Body of pancreas (tissue), 4 donors: ENCODE measurements at regions not wholly inside any gene's neighbourhood (a gene's known extent, or its start where the extent isn't known, plus 50 kb on each side); places are given as distances from the start of the nearest gene placed in this dataset.
A peak's percentile ranks its signal among the peaks of the same experiment; 100 is the strongest.

ENCODE experiments used
- ATAC-seq: fragments of 150-250 bp; one replicate; pipeline ENCODE4 v1.9.1; 2016
- DNase-seq, 4 donors: peaks; one replicate each; pipeline ENCODE4 v3.0.0-alpha.2; 2019
- H3K27ac ChIP-seq, 4 donors: fragments of 200-600 bp; sonication (generic); 1 replicate in 3 of 4; 2 replicates in 1 of 4; pipeline versions ENCODE4 v1.5.1 to v1.6.1; 2016 to 2019; ENCODE audit warnings: mild to moderate bottlenecking in 1 of 4, mixed read lengths in 1 of 4, moderate library complexity in 1 of 4
- H3K27me3 ChIP-seq, 2 donors: fragments of 200-600 bp; sonication (generic); one replicate each; pipeline ENCODE4 v1.6.0; 2016; ENCODE audit warnings: mild to moderate bottlenecking in 1 of 2
- H3K36me3 ChIP-seq, 2 donors: fragments of 200-600 bp; sonication (generic); replicated peaks in 1 of 2; 2 replicates each; pipeline ENCODE4 v1.5.1; 2016; ENCODE audit warnings: low read depth in 2 of 2; ENCODE audit not compliant: insufficient read depth in 1 of 2
- H3K4me1 ChIP-seq: fragments of 200-600 bp; sonication (generic); one replicate; pipeline ENCODE4 v1.6.0; 2016
- H3K4me3 ChIP-seq, 2 donors: fragments of 200-600 bp; sonication (generic); 1 replicate in 1 of 2; 2 replicates in 1 of 2; pipeline ENCODE4 v1.5.1; 2016 to 2019
- H3K9me3 ChIP-seq, 3 donors: fragments of 200-600 bp; sonication (generic); 1 replicate in 2 of 3; 2 replicates in 1 of 3; pipeline ENCODE4 v1.5.1; 2016
- POLR2A ChIP-seq, 3 donors: fragments of 450-650 bp; IDR thresholded peaks; one replicate each; pipeline ENCODE4 v1.6.1; 2016; ENCODE audit warnings: antibody characterized with exemption in 3 of 3, mild to moderate bottlenecking in 2 of 3
- WGBS, 2 donors: methylation state at CpG; one replicate each; pipeline ENCODE4 v1.1.5; 2017; 5-methylcytosine and 5-hydroxymethylcytosine counted together
- intact Hi-C: fragments of 100-400 bp; cut with DNase I; formaldehyde crosslinking; loops from one replicate; pipeline ENCODE4 v1.15.1; 2023
- TF ChIP-seq, protein P1 (sequence below), 7 experiments: fragments of 450-650 bp in 4 of 7; fragments of 200-600 bp in 3 of 7; sonication (generic) in 3 of 7; IDR thresholded peaks; one replicate each; pipeline ENCODE4 v1.5.1; 2016 to 2019; ENCODE audit warnings: antibody characterized with exemption in 7 of 7

GRCh38 chr5:35304291-35304690 is 74.0 kb upstream of the PRLR start:
- 64 to 68% methylated on average over 1 of the region's 1 CpG for WGBS, 2 donors
- no peak for ATAC-seq

DNA sequence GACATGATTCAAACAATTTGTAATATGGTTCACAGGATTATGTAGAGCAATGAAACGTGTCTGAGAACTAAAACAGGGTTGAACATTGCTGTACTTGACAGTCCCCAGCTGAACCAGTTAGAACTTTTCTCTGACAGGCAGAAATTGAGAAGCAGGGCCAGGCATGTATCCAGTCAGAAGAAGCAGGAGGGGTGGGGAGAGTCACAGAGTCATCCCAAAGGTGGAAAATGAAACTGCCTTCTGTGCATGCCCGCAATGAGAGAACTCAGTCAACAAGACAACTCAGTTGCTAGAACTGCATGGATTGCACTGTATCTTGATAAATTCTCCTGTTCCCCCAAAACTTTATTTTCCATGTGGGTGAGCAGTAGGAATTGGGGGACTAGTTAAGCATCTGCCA is 72.9 kb upstream of the PRLR start:
- Histone ChIP-seq H3K9me3 (no peaks in the 10 kb centered on the region), H3K27me3 (no peaks in the 10 kb centered on the region), H3K4me1 (peaks cover 5% of the 10 kb centered on the region), H3K27ac (no peak overlapping the region), H3K36me3 (no peaks in the 10 kb centered on the region), H3K4me3 (no peak overlapping the region)
- 84 to 89% methylated on average over 2 of the region's 2 CpGs for WGBS, 2 donors
- intact Hi-C loops = no loop called here
- TF ChIP-seq POLR2A (IDR thresholded peaks at IDR 0.05) = no peak
- TF ChIP-seq, protein P1, sequence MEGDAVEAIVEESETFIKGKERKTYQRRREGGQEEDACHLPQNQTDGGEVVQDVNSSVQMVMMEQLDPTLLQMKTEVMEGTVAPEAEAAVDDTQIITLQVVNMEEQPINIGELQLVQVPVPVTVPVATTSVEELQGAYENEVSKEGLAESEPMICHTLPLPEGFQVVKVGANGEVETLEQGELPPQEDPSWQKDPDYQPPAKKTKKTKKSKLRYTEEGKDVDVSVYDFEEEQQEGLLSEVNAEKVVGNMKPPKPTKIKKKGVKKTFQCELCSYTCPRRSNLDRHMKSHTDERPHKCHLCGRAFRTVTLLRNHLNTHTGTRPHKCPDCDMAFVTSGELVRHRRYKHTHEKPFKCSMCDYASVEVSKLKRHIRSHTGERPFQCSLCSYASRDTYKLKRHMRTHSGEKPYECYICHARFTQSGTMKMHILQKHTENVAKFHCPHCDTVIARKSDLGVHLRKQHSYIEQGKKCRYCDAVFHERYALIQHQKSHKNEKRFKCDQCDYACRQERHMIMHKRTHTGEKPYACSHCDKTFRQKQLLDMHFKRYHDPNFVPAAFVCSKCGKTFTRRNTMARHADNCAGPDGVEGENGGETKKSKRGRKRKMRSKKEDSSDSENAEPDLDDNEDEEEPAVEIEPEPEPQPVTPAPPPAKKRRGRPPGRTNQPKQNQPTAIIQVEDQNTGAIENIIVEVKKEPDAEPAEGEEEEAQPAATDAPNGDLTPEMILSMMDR (IDR thresholded peaks at IDR 0.05) = no peak
- ATAC-seq (no peak), DNase-seq (no peak)

More at GRCh38 chr5:35304291-35304690, 74.0 kb upstream of the PRLR start:
- Histone ChIP-seq H3K4me3 (no peak overlapping the region), H3K4me1 (peaks cover 12% of the 10 kb centered on the region), H3K36me3 (no peaks in the 10 kb centered on the region), H3K9me3 (no peaks in the 10 kb centered on the region), H3K27me3 (no peaks in the 10 kb centered on the region), H3K27ac (no peak overlapping the region)
- no peak for TF ChIP-seq POLR2A (IDR thresholded peaks at IDR 0.05)
- intact Hi-C loops = no loop called here
- DNase-seq = no peak

DNA sequence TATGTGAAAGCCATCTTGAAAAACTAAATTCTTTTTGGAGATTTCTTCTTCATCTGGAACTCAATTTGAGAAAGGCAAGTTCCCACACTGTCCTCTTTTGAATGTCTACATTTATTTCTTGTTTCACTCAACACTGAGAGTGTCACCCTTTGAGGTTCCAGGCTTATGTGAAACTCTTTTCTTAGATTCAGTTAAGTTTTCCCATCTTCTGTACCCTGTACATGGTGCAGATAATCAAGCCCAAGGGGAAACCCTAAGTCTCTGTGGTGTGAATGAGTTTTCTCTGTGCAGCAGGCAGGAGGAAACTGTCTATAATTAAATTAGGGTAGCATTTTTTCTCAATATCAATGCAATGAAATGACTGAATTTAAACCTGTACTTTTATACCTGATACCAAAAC is 72.3 kb upstream of the PRLR start:
- Histone ChIP-seq H3K27ac (no peak overlapping the region), H3K4me1 (peaks cover 5% of the 10 kb centered on the region), H3K9me3 (no peaks in the 10 kb centered on the region), H3K36me3 (no peaks in the 10 kb centered on the region), H3K27me3 (no peaks in the 10 kb centered on the region), H3K4me3 (no peak overlapping the region)
- TF ChIP-seq, protein P1 (IDR thresholded peaks at IDR 0.05) = no peak
- TF ChIP-seq POLR2A (IDR thresholded peaks at IDR 0.05) = no peak
- ATAC-seq (no peak), DNase-seq (no peak)
- intact Hi-C loops = no loop called here

- 86 to 95% methylated on average over 3 of the region's 3 CpGs for whole genome bisulfite sequencing, 2 donors
- intact Hi-C loops = no loop called here
- Histone ChIP-seq H3K27ac (no peak overlapping the region), H3K36me3 (no peaks in the 10 kb centered on the region), H3K9me3 (no peaks in the 10 kb centered on the region), H3K4me3 (no peak overlapping the region), H3K27me3 (no peaks in the 10 kb centered on the region), H3K4me1 (peaks cover 5% of the 10 kb centered on the region)
- TF ChIP-seq, protein P1 (IDR thresholded peaks at IDR 0.05) = no peak
- TF ChIP-seq POLR2A (IDR thresholded peaks at IDR 0.05) = no peak
- DNase-seq (no peak), ATAC-seq (no peak)
Measured at GRCh38 chr5:35297755-35298154, 67.5 kb upstream of the PRLR start.

DNA sequence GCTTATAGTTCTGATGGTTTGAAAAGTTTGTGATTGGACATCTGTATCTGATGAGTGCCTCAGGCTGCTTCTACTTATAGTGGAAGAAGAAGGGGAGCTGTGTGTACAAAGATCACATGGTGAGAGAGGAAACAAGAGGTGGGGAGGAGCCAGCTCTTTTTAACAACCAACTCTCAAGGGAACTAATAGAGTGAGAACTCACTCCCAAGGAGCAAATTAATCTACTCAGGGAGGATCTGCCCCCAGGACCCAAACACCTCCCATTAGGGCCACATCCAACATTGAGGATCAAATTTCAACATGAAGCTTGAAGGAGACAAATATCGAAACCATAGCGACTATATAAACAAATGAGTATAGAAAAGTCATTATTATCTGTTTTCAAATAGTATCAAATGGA is 64.7 kb upstream of the PRLR start:
- H3K27ac ChIP-seq = no peak overlapping the region

More for the DNA sequence above, 64.7 kb upstream of the PRLR start:
- Histone ChIP-seq H3K4me3 (no peak overlapping the region), H3K4me1 (peaks cover 5% of the 10 kb centered on the region), H3K27me3 (no peaks in the 10 kb centered on the region), H3K36me3 (no peaks in the 10 kb centered on the region), H3K9me3 (no peaks in the 10 kb centered on the region)
- intact Hi-C loops = no loop called here
- no peak for TF ChIP-seq POLR2A (IDR thresholded peaks at IDR 0.05)
- TF ChIP-seq, protein P1 (IDR thresholded peaks at IDR 0.05) = no peak
- ATAC-seq (peak; percentile 87), DNase-seq (peak in 3 of 4 donors; percentile 10 to 14 (median 13))
- WGBS, 2 donors = 36 to 37% methylated on average over 2 of the region's 2 CpGs
